SK-N-SH (cell line): ENCODE measurements at regions not wholly inside any gene's neighbourhood (a gene's known extent, or its start where the extent isn't known, plus 50 kb on each side); places are given as distances from the start of the nearest gene placed in this dataset.

Experiments used
- CTCF ChIA-PET: fragments of 300-600, 350-600 bp; formaldehyde crosslinking; extraction: SDS; loops from one replicate; lab custom pipeline; 2021; lab: Yijun Ruan, JAX
- POLR2A ChIA-PET: fragments of 350-600 bp; sonication (Branson Sonifier 250); formaldehyde crosslinking; extraction: SDS; loops from one replicate; lab custom pipeline; 2020; ENCODE audit warnings: antibody characterized with exemption, inconsistent platforms; lab: Yijun Ruan, JAX
- DNase-seq: peaks from one replicate; pipeline ENCODE4 v3.0.0; 2012
- H2AFZ ChIP-seq: fragments of 200-600 bp; sonication (generic); 2 replicates; pipeline ENCODE4 v1.8.1; 2016; ENCODE audit warnings: antibody characterized with exemption, mild to moderate bottlenecking, low read depth
- H3F3A ChIP-seq: fragments of 200-600 bp; sonication (generic); replicated peaks from 2 replicates; pipeline ENCODE3; 2016; ENCODE audit warnings: antibody characterized with exemption, mild to moderate bottlenecking; ENCODE audit not compliant: insufficient read depth
- H3K27ac ChIP-seq, 2 experiments: fragments of 200-500 bp in 1 of 2; fragments of 200-600 bp in 1 of 2; sonication (Bioruptor generic) in 1 of 2; sonication (generic), shearing (Covaris generic) in 1 of 2; 2 replicates each; pipeline versions ENCODE4 v1.5.1 to v1.6.1; 2014 to 2016; ENCODE audit warnings: low read depth in 2 of 2, inconsistent platforms in 1 of 2, low read length in 1 of 2, mild to moderate bottlenecking in 1 of 2, mixed read lengths in 1 of 2
- H3K27me3 ChIP-seq: fragments of 200-600 bp; sonication (generic), shearing (Covaris generic); 2 replicates; pipeline ENCODE4 v1.6.1; 2016; ENCODE audit warnings: mixed run types; ENCODE audit not compliant: insufficient read depth
- H3K36me3 ChIP-seq, 2 experiments: fragments of 200-500 bp in 1 of 2; fragments of 200-600 bp in 1 of 2; sonication (Bioruptor generic) in 1 of 2; sonication (generic) in 1 of 2; replicated peaks in 1 of 2; 2 replicates each; pipeline versions ENCODE3 to v1.5.1; 2014 to 2016; ENCODE audit warnings: low read length in 1 of 2, mild to moderate bottlenecking in 1 of 2; ENCODE audit not compliant: insufficient read depth in 2 of 2, control insufficient read depth in 1 of 2
- H3K4me1 ChIP-seq, 2 experiments: fragments of 200-500 bp in 1 of 2; fragments of 200-600 bp in 1 of 2; sonication (Bioruptor generic) in 1 of 2; sonication (generic), shearing (Covaris generic) in 1 of 2; 2 replicates each; pipeline versions ENCODE4 v1.5.1 to v1.6.1; 2014 to 2016; ENCODE audit warnings: low read depth in 1 of 2, low read length in 1 of 2, mixed run types in 1 of 2; ENCODE audit not compliant: insufficient read depth in 2 of 2, control insufficient read depth in 1 of 2
- H3K4me2 ChIP-seq: fragments of 200-600 bp; sonication (generic), shearing (Covaris generic); 2 replicates; pipeline ENCODE4 v1.6.1; 2017; ENCODE audit warnings: mixed run types
- H3K4me3 ChIP-seq, 2 experiments: fragments of 200-500 bp in 1 of 2; fragments of 200-600 bp in 1 of 2; sonication (Bioruptor generic) in 1 of 2; sonication (generic), shearing (Covaris generic) in 1 of 2; 2 replicates each; pipeline versions ENCODE4 v1.5.1 to v1.8.1; 2014 to 2016; ENCODE audit warnings: low read depth in 2 of 2, inconsistent platforms in 1 of 2, low read length in 1 of 2, mild to moderate bottlenecking in 1 of 2, mixed read lengths in 1 of 2, moderate library complexity in 1 of 2
- H3K79me2 ChIP-seq: fragments of 200-600 bp; sonication (generic); 2 replicates; pipeline ENCODE4 v1.8.1; 2017; ENCODE audit warnings: mild to moderate bottlenecking; ENCODE audit not compliant: insufficient read depth
- H3K9ac ChIP-seq: fragments of 200-600 bp; sonication (generic); 2 replicates; pipeline ENCODE4 v1.6.1; 2017; ENCODE audit warnings: mixed run types
- H3K9me2 ChIP-seq: fragments of 200-600 bp; sonication (generic); 2 replicates; pipeline ENCODE4 v1.6.1; 2017; ENCODE audit warnings: mixed run types
- H3K9me3 ChIP-seq: fragments of 200-600 bp; sonication (generic); 2 replicates; pipeline ENCODE4 v1.6.1; 2017; ENCODE audit warnings: mixed run types, mild to moderate bottlenecking, moderate library complexity
- H4K20me1 ChIP-seq: fragments of 200-600 bp; sonication (generic); 2 replicates; pipeline ENCODE4 v1.6.1; 2017; ENCODE audit warnings: mild to moderate bottlenecking, mixed run types; ENCODE audit not compliant: insufficient read depth
- CHD2 ChIP-seq: fragments of 150-350 bp; IDR thresholded peaks from 2 replicates; pipeline ENCODE4 v1.6.1; 2018; ENCODE audit warnings: low read length; ENCODE audit not compliant: partially characterized antibody
- ELF1 ChIP-seq: IDR thresholded peaks from 2 replicates; pipeline ENCODE4 v1.4.0; 2012
- EZH2phosphoT487 ChIP-seq: fragments of 200-600 bp; sonication (generic); IDR thresholded peaks from 2 replicates; pipeline ENCODE4 v1.6.1; 2017; ENCODE audit warnings: low read depth, mixed run types, mild to moderate bottlenecking, antibody characterized with exemption, moderate library complexity, borderline replicate concordance
- GABPA ChIP-seq: IDR thresholded peaks from 2 replicates; pipeline ENCODE4 v1.4.0; 2012; ENCODE audit warnings: low read depth, mild to moderate bottlenecking
- GATA2 ChIP-seq: sonication (generic); formaldehyde crosslinking; IDR thresholded peaks from 2 replicates; pipeline ENCODE4 v1.5.0; 2020; ENCODE audit warnings: mild to moderate bottlenecking, missing genetic modification reagents
- JUND ChIP-seq: IDR thresholded peaks from 2 replicates; pipeline ENCODE4 v1.4.0; 2012
- MEF2A ChIP-seq: IDR thresholded peaks from 2 replicates; pipeline ENCODE4 v1.4.0; 2012; ENCODE audit warnings: low read depth, borderline replicate concordance
- MXI1 ChIP-seq: IDR thresholded peaks from 2 replicates; pipeline ENCODE4 v1.6.1; 2012; ENCODE audit warnings: mild to moderate bottlenecking, low read depth, low read length, improper control_type of control experiment
- NFIC ChIP-seq: IDR thresholded peaks from 2 replicates; pipeline ENCODE4 v1.4.0; 2012; ENCODE audit warnings: borderline replicate concordance
- NRF1 ChIP-seq: IDR thresholded peaks from 2 replicates; pipeline ENCODE4 v1.6.1; 2012; ENCODE audit warnings: low read depth, mild to moderate bottlenecking, low read length
- RCOR1 ChIP-seq: fragments of 150-350 bp; IDR thresholded peaks from 2 replicates; pipeline ENCODE4 v1.6.1; 2017; ENCODE audit warnings: antibody characterized with exemption, low read length
- RFX5 ChIP-seq: IDR thresholded peaks from 2 replicates; pipeline ENCODE4 v1.6.1; 2012; ENCODE audit warnings: mild to moderate bottlenecking, improper control_type of control experiment, low read length
- RXRA ChIP-seq: IDR thresholded peaks from 2 replicates; pipeline ENCODE4 v1.4.0; 2012; ENCODE audit warnings: low read depth, mild to moderate bottlenecking, borderline replicate concordance
- SMC3 ChIP-seq: IDR thresholded peaks from 2 replicates; pipeline ENCODE4 v1.6.1; 2012; ENCODE audit warnings: low read depth, low read length, improper control_type of control experiment
- TAF1 ChIP-seq: IDR thresholded peaks from 2 replicates; pipeline ENCODE4 v1.6.1; 2012; ENCODE audit warnings: low read depth, mild to moderate bottlenecking, low read length, moderate library complexity, borderline replicate concordance
- WGBS: methylation state at CpG from one replicate; pipeline ENCODE4 v1.1.6; 2017; ENCODE audit warnings: low lambda C conversion rate; 5-methylcytosine and 5-hydroxymethylcytosine counted together
- TF ChIP-seq, protein P1 (sequence below): fragments of 200-600 bp; sonication (generic); IDR thresholded peaks from 2 replicates; pipeline ENCODE4 v1.6.1; 2017; ENCODE audit warnings: antibody characterized with exemption, mild to moderate bottlenecking, moderate library complexity
- TF ChIP-seq, protein P2 (sequence below): IDR thresholded peaks from 2 replicates; pipeline ENCODE4 v1.4.0; 2012; ENCODE audit warnings: low read depth
- TF ChIP-seq, protein P3 (sequence below): IDR thresholded peaks from 2 replicates; pipeline ENCODE4; 2012

DNA sequence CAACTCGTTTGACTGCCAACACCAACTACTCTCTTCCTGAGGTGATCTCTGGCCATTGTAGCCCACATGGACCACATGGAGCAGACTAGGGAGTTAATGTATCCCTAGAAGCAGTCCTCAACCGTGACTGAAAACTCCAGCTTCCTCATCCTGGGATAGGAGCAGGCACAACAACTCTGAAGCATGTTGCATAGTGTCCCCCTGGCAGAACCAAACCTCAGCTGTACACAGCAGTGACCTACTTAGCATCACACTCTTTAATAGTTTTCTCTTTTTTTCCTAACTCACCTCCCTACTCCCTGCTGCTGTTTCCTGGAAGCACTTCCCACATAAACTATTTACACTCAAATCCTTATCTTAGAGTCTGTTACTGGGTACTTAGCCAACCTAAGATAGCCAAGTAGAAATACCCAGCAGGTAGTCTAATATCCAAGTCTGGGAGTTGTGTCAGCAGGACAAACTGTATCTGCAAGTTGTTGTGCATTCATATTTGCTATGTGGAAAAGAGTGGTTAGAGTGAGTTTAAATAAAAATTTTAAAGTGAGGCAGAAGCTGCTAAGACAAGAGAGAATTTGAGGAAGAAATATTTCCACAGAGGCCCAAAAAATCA lies 228.8 kb downstream of the LTN1 start:
- CTCF ChIA-PET, result interaction anchor here (0.9 to 1.5 kb wide), 2 partner anchors 19 kb away, joined by 3 to 6 read pairs; no protein-coding TSS in a partner anchor

DNA sequence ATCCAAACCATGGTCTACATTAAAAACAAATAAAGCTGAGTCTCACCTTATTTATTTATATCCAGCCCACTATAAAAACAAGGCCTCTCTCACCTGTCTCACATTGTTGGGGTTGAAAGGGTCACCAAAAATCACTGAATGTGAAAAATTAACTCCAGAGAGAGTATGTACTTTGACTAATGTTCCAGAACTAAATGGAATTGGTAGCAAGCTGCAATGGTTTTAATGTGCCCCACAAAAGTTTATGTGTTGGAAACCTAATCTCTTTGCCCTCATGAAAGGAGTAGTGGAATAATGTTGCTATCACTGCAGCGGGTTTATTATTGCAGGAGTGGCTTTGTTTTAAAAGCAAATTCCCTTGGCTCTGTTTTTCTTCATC lies 230.3 kb downstream of the LTN1 start:
- TF ChIP-seq RXRA (no peak), SMC3 (no peak), NFIC (no peak), NRF1 (no peak), RFX5 (no peak), MXI1 (no peak), EZH2phosphoT487 (no peak), TAF1 (no peak), CHD2 (no peak), ELF1 (no peak), GABPA (no peak), GATA2 (CRISPR knock-in tag) (no peak), MEF2A (no peak)
- TF ChIP-seq, protein P1, sequence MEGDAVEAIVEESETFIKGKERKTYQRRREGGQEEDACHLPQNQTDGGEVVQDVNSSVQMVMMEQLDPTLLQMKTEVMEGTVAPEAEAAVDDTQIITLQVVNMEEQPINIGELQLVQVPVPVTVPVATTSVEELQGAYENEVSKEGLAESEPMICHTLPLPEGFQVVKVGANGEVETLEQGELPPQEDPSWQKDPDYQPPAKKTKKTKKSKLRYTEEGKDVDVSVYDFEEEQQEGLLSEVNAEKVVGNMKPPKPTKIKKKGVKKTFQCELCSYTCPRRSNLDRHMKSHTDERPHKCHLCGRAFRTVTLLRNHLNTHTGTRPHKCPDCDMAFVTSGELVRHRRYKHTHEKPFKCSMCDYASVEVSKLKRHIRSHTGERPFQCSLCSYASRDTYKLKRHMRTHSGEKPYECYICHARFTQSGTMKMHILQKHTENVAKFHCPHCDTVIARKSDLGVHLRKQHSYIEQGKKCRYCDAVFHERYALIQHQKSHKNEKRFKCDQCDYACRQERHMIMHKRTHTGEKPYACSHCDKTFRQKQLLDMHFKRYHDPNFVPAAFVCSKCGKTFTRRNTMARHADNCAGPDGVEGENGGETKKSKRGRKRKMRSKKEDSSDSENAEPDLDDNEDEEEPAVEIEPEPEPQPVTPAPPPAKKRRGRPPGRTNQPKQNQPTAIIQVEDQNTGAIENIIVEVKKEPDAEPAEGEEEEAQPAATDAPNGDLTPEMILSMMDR, result no peak
- TF ChIP-seq, protein P2, sequence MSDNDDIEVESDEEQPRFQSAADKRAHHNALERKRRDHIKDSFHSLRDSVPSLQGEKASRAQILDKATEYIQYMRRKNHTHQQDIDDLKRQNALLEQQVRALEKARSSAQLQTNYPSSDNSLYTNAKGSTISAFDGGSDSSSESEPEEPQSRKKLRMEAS, result no peak
- ChIA-PET CTCF (interaction anchor here (1.5 kb wide), 1 partner anchor 17 kb away, joined by 6 read pairs; no protein-coding TSS in a partner anchor), POLR2A (no interaction called here)
- Histone ChIP-seq H3K79me2 (no peaks in the 10 kb centered on the region), H2AFZ (no peak overlapping the region), H3K4me2 (no peak overlapping the region), H3K9me3 (no peaks in the 10 kb centered on the region), H3F3A (peaks cover 4% of the 10 kb centered on the region), H3K9me2 (no peaks in the 10 kb centered on the region), H3K9ac (no peak overlapping the region), H3K27me3 (no peaks in the 10 kb centered on the region), H3K36me3 (no peaks in the 10 kb centered on the region), H3K4me1 (no peaks in the 10 kb centered on the region; a peak in 1 of 4 replicates), H3K27ac (peak overlapping the region; percentile 38 to 41; a peak in 2 of 4 replicates), H4K20me1 (no peaks in the 10 kb centered on the region), H3K4me3 (no peak overlapping the region)
- WGBS, result 75% methylated on average over 1 of the region's 1 CpG
- no peak for DNase-seq

More for the DNA sequence above, 228.8 kb downstream of the LTN1 start:
- H3K4me1 ChIP-seq, result no peaks in the 10 kb centered on the region; a peak in 1 of 4 replicates
- no peaks in the 10 kb centered on the region for H3K79me2 ChIP-seq
- no peaks in the 10 kb centered on the region for H3F3A ChIP-seq
- H3K4me3 ChIP-seq, result no peak overlapping the region
- H3K27me3 ChIP-seq, result no peaks in the 10 kb centered on the region
- no peak overlapping the region for H3K27ac ChIP-seq
- no peaks in the 10 kb centered on the region for H3K9me3 ChIP-seq
- 57% methylated on average over 1 of the region's 2 CpGs for WGBS
- no peaks in the 10 kb centered on the region for H4K20me1 ChIP-seq
- H3K36me3 ChIP-seq, result no peaks in the 10 kb centered on the region
- H3K9me2 ChIP-seq, result no peaks in the 10 kb centered on the region
- POLR2A ChIA-PET, result no interaction called here
- H3K9ac ChIP-seq, result no peak overlapping the region
- DNase-seq, result no peak
- H2AFZ ChIP-seq, result no peak overlapping the region
- no peak for TF ChIP-seq TAF1
- no peak for TF ChIP-seq RCOR1
- no peak for TF ChIP-seq JUND
- TF ChIP-seq, protein P3, sequence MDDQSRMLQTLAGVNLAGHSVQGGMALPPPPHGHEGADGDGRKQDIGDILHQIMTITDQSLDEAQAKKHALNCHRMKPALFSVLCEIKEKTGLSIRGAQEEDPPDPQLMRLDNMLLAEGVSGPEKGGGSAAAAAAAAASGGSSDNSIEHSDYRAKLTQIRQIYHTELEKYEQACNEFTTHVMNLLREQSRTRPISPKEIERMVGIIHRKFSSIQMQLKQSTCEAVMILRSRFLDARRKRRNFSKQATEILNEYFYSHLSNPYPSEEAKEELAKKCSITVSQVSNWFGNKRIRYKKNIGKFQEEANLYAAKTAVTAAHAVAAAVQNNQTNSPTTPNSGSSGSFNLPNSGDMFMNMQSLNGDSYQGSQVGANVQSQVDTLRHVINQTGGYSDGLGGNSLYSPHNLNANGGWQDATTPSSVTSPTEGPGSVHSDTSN, result no peak
- no peak overlapping the region for H3K4me2 ChIP-seq
